ENCODE measurements at regions not wholly inside any gene's neighbourhood (a gene's known extent, or its start where the extent isn't known, plus 50 kb on each side); places are given as distances from the start of the nearest gene placed in this dataset.
A peak's percentile ranks its signal among the peaks of the same experiment; 100 is the strongest.

DNA sequence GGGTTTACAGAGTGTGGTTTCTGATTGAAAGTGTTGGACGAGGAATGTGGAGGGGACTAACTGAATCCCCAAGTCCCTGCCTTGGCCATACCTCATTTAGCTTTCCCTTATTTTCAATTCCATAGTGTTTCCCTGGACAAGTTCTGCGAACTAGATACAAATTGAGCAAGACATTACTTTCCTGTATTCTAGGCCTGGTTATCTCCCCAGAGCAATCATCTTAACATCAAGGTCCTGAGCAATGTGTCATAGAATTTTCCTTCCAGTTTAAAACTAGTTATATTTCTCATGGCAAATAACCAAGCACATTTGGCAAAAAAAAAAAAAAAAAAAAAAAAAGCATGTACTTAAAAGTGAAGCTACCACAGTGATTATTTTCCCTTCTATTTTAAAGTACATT, 330.1 kb downstream of the CDH11 start:
- Histone ChIP-seq H2BK120ac (ENCODE audit: low read depth, low read length, poor library complexity, severe bottlenecking) (no peak overlapping the region), H2BK5ac (ENCODE audit: insufficient read length, low read length) (no peak overlapping the region), H2AFZ (ENCODE audit: low read length) (no peak overlapping the region), H3K9me3 (ENCODE audit: control insufficient read depth, low read depth, low read length) (no peaks in the 10 kb centered on the region), H2BK12ac (ENCODE audit: insufficient read length, low read depth, low read length) (no peak overlapping the region), H3K14ac (ENCODE audit: insufficient read depth, low read length) (no peak overlapping the region), H3K27me3 (ENCODE audit: insufficient read depth, low read length) (no peaks in the 10 kb centered on the region), H3K4me2 (ENCODE audit: insufficient read depth, insufficient read length, low read length) (no peak overlapping the region), H2BK20ac (ENCODE audit: low read depth, low read length, poor library complexity, severe bottlenecking) (no peak overlapping the region), H3K9ac (ENCODE audit: extremely low read depth, insufficient read length, low read length) (no peak overlapping the region), H2BK15ac (ENCODE audit: low read depth, low read length) (no peak overlapping the region), H2AK5ac (ENCODE audit: insufficient read length, low read length) (no peak overlapping the region), H4K20me1 (ENCODE audit: control insufficient read depth, insufficient read depth, insufficient read length) (no peaks in the 10 kb centered on the region), H3K23me2 (ENCODE audit: insufficient read length, low read depth, low read length, poor library complexity, severe bottlenecking) (no peaks in the 10 kb centered on the region), H3K18ac (ENCODE audit: insufficient read length, low read depth, low read length) (no peak overlapping the region), H3K27ac (ENCODE audit: insufficient read length, low read depth, low read length) (no peak overlapping the region), H4K91ac (ENCODE audit: insufficient read length, low read depth, low read length) (no peak overlapping the region), H3K4me1 (ENCODE audit: insufficient read depth, low read length) (no peaks in the 10 kb centered on the region), H3K4ac (ENCODE audit: low read depth, low read length) (no peak overlapping the region), H3K56ac (ENCODE audit: insufficient read length, low read depth, low read length) (no peak overlapping the region), H3T11ph (ENCODE audit: low read length) (no peak overlapping the region), H3K23ac (ENCODE audit: insufficient read length, low read depth, low read length) (no peak overlapping the region), H3K79me2 (ENCODE audit: insufficient read depth, low read length) (no peaks in the 10 kb centered on the region), H4K8ac (replicated peaks; ENCODE audit: insufficient read length, low read depth, low read length) (no peak overlapping the region), H4K5ac (ENCODE audit: insufficient read length, low read depth, low read length) (no peak overlapping the region), H3K79me1 (ENCODE audit: insufficient read depth, low read depth, low read length, poor library complexity, severe bottlenecking) (no peaks in the 10 kb centered on the region)
- Mint-ChIP-seq H3K36me3 (ENCODE audit: insufficient read depth in 1 of 3, low read depth in 3 of 3) (no peaks in the 10 kb centered on the region), H3K9me3 (no peaks in the 10 kb centered on the region), H3K4me1 (no peaks in the 10 kb centered on the region), H3K4me3 (no peak overlapping the region), H3K27me3 (ENCODE audit: low read depth) (no peaks in the 10 kb centered on the region), H3K27ac (peak overlapping the region in 1 of 3 experiments; percentile 32; a peak in 1 of 7 replicates)
- WGBS (ENCODE audit: extremely low coverage, insufficient read length, low lambda C conversion rate), result no CpG with 5 or more reads among the region's 2 CpGs
- no peak for DNase-seq
- TF ChIP-seq, protein P1, sequence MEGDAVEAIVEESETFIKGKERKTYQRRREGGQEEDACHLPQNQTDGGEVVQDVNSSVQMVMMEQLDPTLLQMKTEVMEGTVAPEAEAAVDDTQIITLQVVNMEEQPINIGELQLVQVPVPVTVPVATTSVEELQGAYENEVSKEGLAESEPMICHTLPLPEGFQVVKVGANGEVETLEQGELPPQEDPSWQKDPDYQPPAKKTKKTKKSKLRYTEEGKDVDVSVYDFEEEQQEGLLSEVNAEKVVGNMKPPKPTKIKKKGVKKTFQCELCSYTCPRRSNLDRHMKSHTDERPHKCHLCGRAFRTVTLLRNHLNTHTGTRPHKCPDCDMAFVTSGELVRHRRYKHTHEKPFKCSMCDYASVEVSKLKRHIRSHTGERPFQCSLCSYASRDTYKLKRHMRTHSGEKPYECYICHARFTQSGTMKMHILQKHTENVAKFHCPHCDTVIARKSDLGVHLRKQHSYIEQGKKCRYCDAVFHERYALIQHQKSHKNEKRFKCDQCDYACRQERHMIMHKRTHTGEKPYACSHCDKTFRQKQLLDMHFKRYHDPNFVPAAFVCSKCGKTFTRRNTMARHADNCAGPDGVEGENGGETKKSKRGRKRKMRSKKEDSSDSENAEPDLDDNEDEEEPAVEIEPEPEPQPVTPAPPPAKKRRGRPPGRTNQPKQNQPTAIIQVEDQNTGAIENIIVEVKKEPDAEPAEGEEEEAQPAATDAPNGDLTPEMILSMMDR (conservative IDR thresholded peaks at IDR 0.05), result no peak

Data from H9 (cell line).